GM23248 (cell line): ENCODE measurements at regions not wholly inside any gene's neighbourhood (a gene's known extent, or its start where the extent isn't known, plus 50 kb on each side); places are given as distances from the start of the nearest gene placed in this dataset.

Experiments
- DNase-seq: peaks from one replicate; pipeline ENCODE4 v3.0.0-alpha.2; 2015
- H2AFZ ChIP-seq: fragments of 200-600 bp; sonication (generic); 2 replicates; pipeline ENCODE4 v1.6.1; 2016; ENCODE audit warnings: antibody characterized with exemption
- H3F3A ChIP-seq: fragments of 200-600 bp; sonication (generic); 2 replicates; pipeline ENCODE4 v1.6.1; 2016; ENCODE audit warnings: mild to moderate bottlenecking, antibody characterized with exemption, mixed run types; ENCODE audit not compliant: insufficient read depth
- H3K27ac ChIP-seq: fragments of 200-600 bp; sonication (generic); 2 replicates; pipeline ENCODE4 v1.5.1; 2016; ENCODE audit warnings: mild to moderate bottlenecking
- H3K27me3 ChIP-seq: fragments of 200-600 bp; sonication (generic); replicated peaks from 2 replicates; pipeline ENCODE4 v1.6.1; 2016; ENCODE audit warnings: mild to moderate bottlenecking; ENCODE audit not compliant: insufficient read depth
- H3K36me3 ChIP-seq: fragments of 200-600 bp; sonication (generic); 2 replicates; pipeline ENCODE4 v1.6.1; 2016; ENCODE audit warnings: low read depth, mild to moderate bottlenecking
- H3K4me1 ChIP-seq: fragments of 200-600 bp; sonication (generic); 2 replicates; pipeline ENCODE4 v1.6.1; 2016; ENCODE audit warnings: mild to moderate bottlenecking; ENCODE audit not compliant: insufficient read depth
- H3K4me2 ChIP-seq: fragments of 200-600 bp; sonication (generic); one replicate; pipeline ENCODE4 v1.6.1; 2016; ENCODE audit warnings: mild to moderate bottlenecking; ENCODE audit not compliant: unreplicated experiment
- H3K4me3 ChIP-seq: fragments of 200-600 bp; sonication (generic); 2 replicates; pipeline ENCODE4 v1.5.1; 2016; ENCODE audit warnings: mild to moderate bottlenecking
- H3K79me2 ChIP-seq: fragments of 200-600 bp; sonication (generic); 2 replicates; pipeline ENCODE4 v1.6.1; 2016; ENCODE audit warnings: mild to moderate bottlenecking; ENCODE audit not compliant: insufficient read depth
- H3K9ac ChIP-seq: fragments of 200-600 bp; sonication (generic); 2 replicates; pipeline ENCODE4 v1.6.1; 2016; ENCODE audit warnings: mild to moderate bottlenecking
- H3K9me2 ChIP-seq: fragments of 200-600 bp; sonication (generic); 2 replicates; pipeline ENCODE4 v1.6.1; 2016; ENCODE audit warnings: mixed run types, mild to moderate bottlenecking, moderate library complexity; ENCODE audit not compliant: insufficient read depth
- H3K9me3 ChIP-seq: fragments of 200-600 bp; sonication (generic); one replicate; pipeline ENCODE4 v1.6.1; 2017; ENCODE audit warnings: low read depth
- H4K20me1 ChIP-seq: fragments of 200-600 bp; sonication (generic); 2 replicates; pipeline ENCODE4 v1.6.0; 2016; ENCODE audit not compliant: insufficient read depth
- EZH2 ChIP-seq: fragments of 200-600 bp; sonication (generic); IDR thresholded peaks from 2 replicates; pipeline ENCODE4 v1.6.1; 2018; ENCODE audit warnings: antibody characterized with exemption, mild to moderate bottlenecking; ENCODE audit not compliant: insufficient read depth, poor library complexity, severe bottlenecking
- EZH2phosphoT487 ChIP-seq: fragments of 200-600 bp; sonication (generic); IDR thresholded peaks from 2 replicates; pipeline ENCODE4 v1.6.1; 2018; ENCODE audit warnings: antibody characterized with exemption, moderate library complexity, mild to moderate bottlenecking, low read depth; ENCODE audit not compliant: insufficient read depth
- WGBS, 2 experiments: methylation state at CpG; one replicate each; pipeline ENCODE4 v1.1.6; 2015 to 2017; ENCODE audit warnings: low lambda C conversion rate in 2 of 2, low coverage in 1 of 2; ENCODE audit errors: missing lambda C conversion rate in 2 of 2; 5-methylcytosine and 5-hydroxymethylcytosine counted together
- in situ Hi-C: fragments of 300-500 bp; cut with MboI; formaldehyde crosslinking; loops from 2 replicates; pipeline ENCODE4 v1.15.0; 2020

DNA sequence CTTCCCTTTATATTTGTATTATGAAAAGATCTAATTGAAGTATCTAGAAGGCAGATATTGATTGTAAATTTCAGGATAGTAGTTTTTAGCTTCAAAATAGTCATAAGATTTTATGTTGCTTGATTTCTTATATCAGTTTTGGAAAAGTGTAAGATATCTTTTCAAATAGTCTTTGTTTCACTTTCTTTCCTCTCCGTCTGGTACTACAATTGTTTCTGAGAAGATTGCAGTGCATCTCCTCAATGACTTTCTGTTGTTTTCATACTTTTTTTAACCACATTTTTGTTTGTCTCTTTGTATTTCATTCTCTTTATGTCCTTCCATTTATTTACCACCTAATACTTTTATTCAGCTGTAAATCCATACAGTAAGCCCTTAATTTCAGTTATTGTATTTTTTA is 964.6 kb upstream of the B3GALT2 start:
- 17 to 24% methylated on average over 1 of the region's 1 CpG for WGBS, 2 experiments
- H3K27ac ChIP-seq, result no peak overlapping the region
- no peak for DNase-seq
- H3K27me3 ChIP-seq, result no peaks in the 10 kb centered on the region
- no peaks in the 10 kb centered on the region for H3K4me1 ChIP-seq
- H3K9me3 ChIP-seq, result no peaks in the 10 kb centered on the region
- no peak overlapping the region for H3K9ac ChIP-seq
- H3F3A ChIP-seq, result no peaks in the 10 kb centered on the region
- H3K4me2 ChIP-seq, result no peak overlapping the region
- H3K4me3 ChIP-seq, result no peak overlapping the region
- no peaks in the 10 kb centered on the region for H3K36me3 ChIP-seq
- in situ Hi-C loops, result no loop called here
- H3K9me2 ChIP-seq, result no peaks in the 10 kb centered on the region
- TF ChIP-seq EZH2 (no peak), EZH2phosphoT487 (no peak)
- no peak overlapping the region for H2AFZ ChIP-seq
- H4K20me1 ChIP-seq, result no peaks in the 10 kb centered on the region
- no peaks in the 10 kb centered on the region for H3K79me2 ChIP-seq

DNA sequence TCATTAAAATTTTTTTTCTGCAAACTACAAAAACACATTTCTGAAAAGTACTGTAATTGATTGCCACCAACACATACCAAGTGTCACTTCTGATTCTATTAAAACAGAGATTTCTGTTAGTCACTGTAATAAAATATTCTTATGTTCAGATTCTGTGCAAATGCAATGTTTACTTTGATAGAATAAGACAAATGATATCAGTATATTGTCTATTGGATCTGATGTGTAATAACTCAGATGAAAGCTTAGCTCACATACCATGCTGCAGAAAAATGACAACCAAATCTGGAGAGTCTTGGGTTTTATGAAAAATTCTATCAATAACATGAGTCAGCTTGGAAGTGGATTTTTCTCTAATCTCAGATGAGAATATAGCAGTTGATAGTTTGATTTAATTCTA is 963.8 kb upstream of the B3GALT2 start:
- no peaks in the 10 kb centered on the region for H3F3A ChIP-seq
- H3K9ac ChIP-seq, result no peak overlapping the region
- no peaks in the 10 kb centered on the region for H3K9me2 ChIP-seq
- no peaks in the 10 kb centered on the region for H3K36me3 ChIP-seq
- no peak overlapping the region for H3K4me3 ChIP-seq
- no peaks in the 10 kb centered on the region for H4K20me1 ChIP-seq
- no peak overlapping the region for H3K27ac ChIP-seq
- H3K4me1 ChIP-seq, result no peaks in the 10 kb centered on the region
- TF ChIP-seq EZH2 (no peak), EZH2phosphoT487 (no peak)
- no peak overlapping the region for H2AFZ ChIP-seq
- no peaks in the 10 kb centered on the region for H3K79me2 ChIP-seq
- no peaks in the 10 kb centered on the region for H3K9me3 ChIP-seq
- no peak for DNase-seq
- H3K27me3 ChIP-seq, result no peaks in the 10 kb centered on the region
- no peak overlapping the region for H3K4me2 ChIP-seq
- in situ Hi-C loops, result no loop called here

DNA sequence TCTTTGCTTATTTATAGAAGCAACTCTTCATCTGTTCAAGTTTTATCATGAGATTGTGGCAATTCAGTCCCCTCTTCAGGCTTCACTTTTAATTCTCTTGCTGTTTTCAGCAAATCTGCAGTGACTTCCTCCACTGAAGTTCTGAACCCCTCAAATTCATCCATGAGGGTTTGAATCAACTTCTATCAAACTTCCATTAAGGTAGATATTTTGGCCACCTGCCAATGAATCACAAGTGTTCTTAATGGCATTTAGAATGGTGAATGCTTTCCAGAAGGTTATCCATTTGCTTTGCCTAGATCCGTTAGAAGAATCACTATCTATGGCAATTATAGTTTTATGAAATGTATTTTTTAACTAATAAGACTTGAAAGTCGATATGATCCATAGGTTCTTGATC is 946.7 kb upstream of the B3GALT2 start:
- in situ Hi-C loops, result no loop called here
- H3K36me3 ChIP-seq, result no peaks in the 10 kb centered on the region
- no peak overlapping the region for H3K4me2 ChIP-seq
- H3K79me2 ChIP-seq, result no peaks in the 10 kb centered on the region
- no peak overlapping the region for H3K27ac ChIP-seq
- no peak overlapping the region for H3K9ac ChIP-seq
- H3K4me1 ChIP-seq, result no peaks in the 10 kb centered on the region
- no peaks in the 10 kb centered on the region for H3K9me3 ChIP-seq
- H2AFZ ChIP-seq, result no peak overlapping the region
- H3K27me3 ChIP-seq, result no peaks in the 10 kb centered on the region
- TF ChIP-seq EZH2phosphoT487 (no peak), EZH2 (no peak)
- no peak for DNase-seq
- no peaks in the 10 kb centered on the region for H3K9me2 ChIP-seq
- WGBS, 2 experiments, result 7 to 15% methylated on average over 2 of the region's 2 CpGs
- no peak overlapping the region for H3K4me3 ChIP-seq
- H3F3A ChIP-seq, result no peaks in the 10 kb centered on the region
- H4K20me1 ChIP-seq, result no peaks in the 10 kb centered on the region

DNA sequence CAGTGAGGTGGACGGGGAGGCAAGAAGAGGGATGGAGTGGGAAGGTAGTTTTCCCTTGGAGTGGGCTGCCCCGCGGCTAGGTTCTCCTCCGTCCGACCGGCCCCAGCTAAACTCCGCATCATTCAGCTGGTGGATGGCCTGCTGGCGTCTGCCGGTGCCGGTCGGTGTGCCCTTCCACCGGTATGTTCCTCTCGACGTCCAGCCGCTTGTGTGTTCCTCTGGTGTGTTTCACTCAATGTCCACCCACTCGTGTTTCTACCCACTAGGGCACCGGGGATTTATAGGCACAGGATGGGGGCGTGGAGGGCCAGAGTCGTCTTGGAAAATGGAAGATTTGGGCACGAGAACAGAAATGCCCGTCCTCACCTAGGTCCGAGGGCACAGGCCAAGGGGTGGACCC is 931.7 kb upstream of the B3GALT2 start:
- H3F3A ChIP-seq, result no peaks in the 10 kb centered on the region
- no peak overlapping the region for H3K4me3 ChIP-seq
- H3K79me2 ChIP-seq, result no peaks in the 10 kb centered on the region
- H4K20me1 ChIP-seq, result no peaks in the 10 kb centered on the region
- H3K9me3 ChIP-seq, result no peaks in the 10 kb centered on the region
- H3K27ac ChIP-seq, result no peak overlapping the region
- H3K4me1 ChIP-seq, result no peaks in the 10 kb centered on the region
- 60 to 63% methylated on average over 22 of the region's 22 CpGs for WGBS, 2 experiments
- H3K9ac ChIP-seq, result no peak overlapping the region
- H3K36me3 ChIP-seq, result no peaks in the 10 kb centered on the region
- no peak overlapping the region for H2AFZ ChIP-seq
- TF ChIP-seq EZH2 (no peak), EZH2phosphoT487 (no peak)
- no peak for DNase-seq
- H3K27me3 ChIP-seq, result no peaks in the 10 kb centered on the region
- in situ Hi-C loops, result no loop called here
- no peak overlapping the region for H3K4me2 ChIP-seq
- H3K9me2 ChIP-seq, result no peaks in the 10 kb centered on the region

GRCh38 chr1:194117582-194117981 is 931.2 kb upstream of the B3GALT2 start:
- in situ Hi-C loops, result no loop called here
- no peak overlapping the region for H3K9ac ChIP-seq
- no peaks in the 10 kb centered on the region for H3F3A ChIP-seq
- H3K27me3 ChIP-seq, result no peaks in the 10 kb centered on the region
- no peaks in the 10 kb centered on the region for H3K36me3 ChIP-seq
- no peak for TF ChIP-seq EZH2phosphoT487
- TF ChIP-seq EZH2, result no peak
- WGBS, 2 experiments, result 52 to 53% methylated on average over 8 of the region's 8 CpGs
- no peak overlapping the region for H3K4me3 ChIP-seq
- no peak overlapping the region for H3K27ac ChIP-seq
- no peak overlapping the region for H2AFZ ChIP-seq
- no peak overlapping the region for H3K4me2 ChIP-seq
- H3K9me3 ChIP-seq, result no peaks in the 10 kb centered on the region
- no peaks in the 10 kb centered on the region for H3K4me1 ChIP-seq
- H3K9me2 ChIP-seq, result no peaks in the 10 kb centered on the region
- H4K20me1 ChIP-seq, result no peaks in the 10 kb centered on the region
- DNase-seq, result no peak
- no peaks in the 10 kb centered on the region for H3K79me2 ChIP-seq
